IPS DF 6.9 (cell line): ENCODE measurements at regions not wholly inside any gene's neighbourhood (a gene's known extent, or its start where the extent isn't known, plus 50 kb on each side); places are given as distances from the start of the nearest gene placed in this dataset.

ENCODE experiments used
- DNase-seq: peaks from one replicate; pipeline ENCODE4 v3.0.0-alpha.2; 2013; ENCODE audit warnings: low read depth, low spot score
- H3K27ac ChIP-seq: one replicate; pipeline ENCODE4 v1.5.1; 2013; ENCODE audit warnings: low read length, control low read depth
- H3K27me3 ChIP-seq: 2 replicates; pipeline ENCODE4 v1.6.1; 2013; ENCODE audit warnings: mild to moderate bottlenecking, low read length; ENCODE audit not compliant: control insufficient read depth, insufficient read depth
- H3K36me3 ChIP-seq: 2 replicates; pipeline ENCODE4 v1.6.1; 2013; ENCODE audit warnings: low read length; ENCODE audit not compliant: control insufficient read depth, insufficient read depth
- H3K4me1 ChIP-seq: 2 replicates; pipeline ENCODE4 v1.6.1; 2013; ENCODE audit warnings: low read length; ENCODE audit not compliant: control insufficient read depth, insufficient read depth
- H3K4me3 ChIP-seq: 2 replicates; pipeline ENCODE4 v1.5.1; 2013; ENCODE audit warnings: mild to moderate bottlenecking, low read length
- H3K9me3 ChIP-seq: 2 replicates; pipeline ENCODE4 v1.6.1; 2013; ENCODE audit warnings: low read length, inconsistent platforms; ENCODE audit not compliant: control insufficient read depth, insufficient read depth
- WGBS: extraction: QIAGEN DNeasy Blood & Tissue Kit; methylation state at CpG from one replicate; pipeline ENCODE4 v1.1.7; 2013; ENCODE audit warnings: mixed read lengths, missing lambda C conversion rate; ENCODE audit not compliant: insufficient read length, insufficient coverage; 5-methylcytosine and 5-hydroxymethylcytosine counted together

DNA sequence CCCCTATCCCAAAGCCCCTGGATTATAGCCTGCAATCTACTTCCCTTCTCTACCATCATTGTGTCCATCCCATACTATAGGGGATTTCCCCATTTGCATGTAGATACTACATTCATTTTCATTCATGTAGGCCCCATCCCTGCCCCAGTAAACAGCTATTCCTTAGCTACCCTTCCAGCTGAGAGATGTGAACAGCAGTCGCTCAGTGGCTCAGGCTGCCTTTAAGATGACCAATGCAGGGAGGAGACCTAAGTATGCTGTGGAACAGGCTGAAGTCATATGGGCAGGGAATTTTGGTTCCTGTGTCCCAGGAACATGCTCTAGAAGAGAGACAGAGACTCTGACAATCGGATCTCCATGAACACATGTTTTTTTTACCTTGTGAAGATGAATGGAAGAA lies 481.2 kb upstream of the SYT1 start:
- Histone ChIP-seq H3K9me3 (peaks cover 3% of the 10 kb centered on the region), H3K4me3 (no peak overlapping the region), H3K27me3 (no peaks in the 10 kb centered on the region), H3K4me1 (no peaks in the 10 kb centered on the region), H3K36me3 (no peaks in the 10 kb centered on the region), H3K27ac (no peak overlapping the region)
- DNase-seq, result no peak
- no CpG with 5 or more reads among the region's 2 CpGs for WGBS

DNA sequence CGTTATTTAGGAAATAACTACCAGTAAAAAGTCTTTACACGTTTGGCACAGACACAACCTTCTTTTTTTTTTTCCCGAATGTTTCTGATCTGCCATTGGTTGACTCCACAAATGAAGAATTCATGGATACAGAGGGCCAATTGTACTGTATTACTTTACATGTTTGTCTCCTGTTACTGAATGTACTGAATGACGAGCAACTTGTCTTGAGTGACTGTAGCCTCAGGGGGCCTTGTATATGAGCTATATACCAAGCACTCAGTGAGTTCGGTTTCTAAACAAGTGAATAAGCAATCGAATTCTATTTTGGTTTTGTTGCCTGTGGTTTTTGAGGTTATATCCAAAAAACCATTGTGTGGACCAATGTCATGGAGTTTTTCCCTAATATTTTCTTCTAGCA lies 480.0 kb upstream of the SYT1 start:
- Histone ChIP-seq H3K27me3 (no peaks in the 10 kb centered on the region), H3K9me3 (no peaks in the 10 kb centered on the region), H3K4me3 (no peak overlapping the region), H3K27ac (no peak overlapping the region), H3K36me3 (no peaks in the 10 kb centered on the region), H3K4me1 (no peaks in the 10 kb centered on the region)
- no peak for DNase-seq
- WGBS, result no CpG with 5 or more reads among the region's 6 CpGs

DNA sequence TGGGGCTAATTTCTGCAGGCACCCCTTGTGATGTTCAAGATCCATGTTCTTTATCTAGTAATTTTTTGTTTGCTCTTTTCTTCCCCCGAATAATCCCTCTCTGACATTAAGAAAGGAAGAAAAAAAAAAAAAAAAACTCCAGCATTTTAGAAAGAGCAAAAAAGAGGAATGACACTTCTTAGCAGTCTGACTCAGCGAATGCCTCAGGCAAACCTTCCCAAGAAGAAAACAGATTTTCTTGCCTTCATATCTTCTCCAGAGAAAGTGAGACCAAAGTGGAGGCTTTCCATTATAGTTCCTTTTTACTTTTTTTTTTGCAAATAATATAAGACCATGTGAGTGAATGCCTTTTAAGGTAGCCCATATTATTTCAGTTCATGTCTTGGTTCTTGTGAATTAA lies 479.0 kb upstream of the SYT1 start:
- no peaks in the 10 kb centered on the region for H3K27me3 ChIP-seq
- H3K27ac ChIP-seq, result no peak overlapping the region
- no peaks in the 10 kb centered on the region for H3K9me3 ChIP-seq
- WGBS, result no CpG with 5 or more reads among the region's 2 CpGs
- DNase-seq, result no peak
- H3K36me3 ChIP-seq, result no peaks in the 10 kb centered on the region
- H3K4me3 ChIP-seq, result no peak overlapping the region
- H3K4me1 ChIP-seq, result no peaks in the 10 kb centered on the region

DNA sequence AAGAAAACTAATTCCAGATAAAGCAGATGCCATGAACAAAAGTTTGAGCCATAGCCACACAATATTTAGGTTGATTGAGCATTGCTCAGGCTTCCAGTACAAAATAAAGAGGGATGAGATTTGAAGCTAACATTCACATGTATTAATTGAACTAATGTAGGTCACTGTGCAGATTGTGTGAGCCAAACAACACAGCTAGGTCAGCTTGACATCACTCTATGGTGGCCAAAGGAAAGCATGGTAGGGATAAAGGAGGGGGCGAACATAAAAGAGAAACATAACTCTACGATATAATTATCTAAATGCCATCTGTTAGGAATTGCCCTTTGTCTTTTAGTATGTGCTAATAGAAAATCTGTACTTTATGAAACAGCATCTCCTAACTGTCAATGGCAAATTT lies 477.7 kb upstream of the SYT1 start:
- H3K4me1 ChIP-seq, result no peaks in the 10 kb centered on the region
- no CpG with 5 or more reads among the region's 2 CpGs for WGBS
- no peak for DNase-seq

DNA sequence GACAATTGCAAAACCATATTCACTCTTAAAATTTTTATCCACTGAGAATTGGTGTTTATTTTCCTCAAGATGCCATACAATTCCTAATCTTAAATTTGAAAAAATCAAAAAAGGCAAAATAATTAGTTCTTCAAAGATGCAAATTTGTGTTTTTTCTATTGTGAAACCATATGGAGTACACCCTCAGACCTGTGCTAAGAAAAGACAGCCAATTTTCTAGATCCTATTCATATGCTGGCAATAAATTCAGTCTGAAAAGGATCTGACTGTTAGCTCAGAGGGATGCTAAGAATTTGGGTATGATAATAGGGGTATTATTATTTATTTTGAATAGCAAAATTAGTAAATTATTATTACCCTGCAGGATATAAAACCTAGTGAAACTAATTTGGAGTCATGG lies 476.9 kb upstream of the SYT1 start:
- H3K9me3 ChIP-seq, result no peaks in the 10 kb centered on the region
- no peaks in the 10 kb centered on the region for H3K36me3 ChIP-seq
- no peaks in the 10 kb centered on the region for H3K4me1 ChIP-seq
- no peak for DNase-seq
- H3K4me3 ChIP-seq, result no peak overlapping the region
- no peaks in the 10 kb centered on the region for H3K27me3 ChIP-seq
- no peak overlapping the region for H3K27ac ChIP-seq

More for the DNA sequence above, 477.7 kb upstream of the SYT1 start:
- Histone ChIP-seq H3K9me3 (no peaks in the 10 kb centered on the region), H3K27me3 (no peaks in the 10 kb centered on the region), H3K4me3 (no peak overlapping the region), H3K27ac (no peak overlapping the region), H3K36me3 (no peaks in the 10 kb centered on the region)

DNA sequence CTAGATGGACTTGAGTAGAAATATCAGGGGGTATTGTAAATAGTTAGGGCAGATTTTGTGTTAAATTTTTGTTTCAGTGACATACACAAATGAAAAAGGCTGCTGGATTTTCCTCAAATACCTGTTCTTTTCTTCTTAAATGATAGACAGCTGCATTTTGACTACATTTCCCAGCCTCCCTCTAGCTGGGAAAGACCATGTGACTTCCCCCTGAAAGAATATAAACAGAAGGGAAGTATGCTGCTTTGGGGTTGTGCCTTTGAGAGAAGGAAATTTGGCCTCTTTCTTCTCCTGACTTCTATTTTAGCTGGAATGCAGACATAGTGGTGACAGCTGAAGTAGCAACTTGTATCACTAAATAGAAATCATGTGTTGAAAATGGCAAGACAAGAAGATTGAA lies 476.1 kb upstream of the SYT1 start:
- DNase-seq, result no peak
- Histone ChIP-seq H3K4me1 (no peaks in the 10 kb centered on the region), H3K9me3 (no peaks in the 10 kb centered on the region), H3K36me3 (no peaks in the 10 kb centered on the region), H3K27ac (no peak overlapping the region), H3K4me3 (no peak overlapping the region), H3K27me3 (no peaks in the 10 kb centered on the region)

DNA sequence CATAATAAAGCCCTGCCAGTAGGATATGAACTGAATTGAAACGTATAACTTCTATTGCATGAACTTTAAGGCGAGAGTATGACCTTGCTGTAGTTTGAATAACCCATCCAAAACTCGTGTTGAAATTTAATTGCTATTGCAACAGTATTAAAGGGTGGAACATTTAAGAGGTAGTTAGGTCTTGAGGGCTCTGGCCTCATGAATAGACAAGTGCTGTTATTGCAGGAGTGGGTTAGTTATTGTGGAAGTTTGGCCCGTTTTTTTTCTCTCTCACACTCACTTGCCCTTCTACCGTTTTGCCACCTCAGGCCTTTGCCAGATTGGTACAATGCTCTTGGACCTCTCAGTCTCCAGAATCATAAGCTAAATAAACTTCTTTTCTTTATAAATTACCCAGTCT lies 473.7 kb upstream of the SYT1 start:
- no peaks in the 10 kb centered on the region for H3K4me1 ChIP-seq
- H3K4me3 ChIP-seq, result no peak overlapping the region
- no peaks in the 10 kb centered on the region for H3K36me3 ChIP-seq
- no peaks in the 10 kb centered on the region for H3K9me3 ChIP-seq
- no CpG with 5 or more reads among the region's 5 CpGs for WGBS
- DNase-seq, result no peak
- H3K27ac ChIP-seq, result no peak overlapping the region
- no peaks in the 10 kb centered on the region for H3K27me3 ChIP-seq

DNA sequence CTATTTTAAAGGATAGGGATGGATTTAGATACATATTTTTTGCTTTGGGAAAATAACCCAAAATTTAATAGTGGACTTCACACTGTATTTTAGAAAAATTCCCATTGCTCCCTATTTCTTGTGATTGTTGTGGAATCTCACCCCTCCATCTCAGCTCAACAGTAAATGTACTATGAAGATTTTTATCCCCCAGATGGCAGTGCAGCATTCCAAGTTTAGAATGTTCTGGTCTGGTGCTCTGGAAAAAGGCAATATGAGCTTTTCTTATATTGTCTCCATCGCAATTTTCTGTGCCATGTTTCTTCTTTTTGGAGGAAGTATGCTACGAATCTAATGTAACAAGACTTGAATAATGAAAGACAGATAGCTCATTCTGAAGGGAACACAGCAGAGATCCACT lies 471.7 kb upstream of the SYT1 start:
- Histone ChIP-seq H3K9me3 (no peaks in the 10 kb centered on the region), H3K4me3 (no peak overlapping the region), H3K27ac (no peak overlapping the region), H3K36me3 (no peaks in the 10 kb centered on the region), H3K4me1 (no peaks in the 10 kb centered on the region), H3K27me3 (no peaks in the 10 kb centered on the region)
- no CpG with 5 or more reads among the region's 2 CpGs for WGBS
- DNase-seq, result no peak

DNA sequence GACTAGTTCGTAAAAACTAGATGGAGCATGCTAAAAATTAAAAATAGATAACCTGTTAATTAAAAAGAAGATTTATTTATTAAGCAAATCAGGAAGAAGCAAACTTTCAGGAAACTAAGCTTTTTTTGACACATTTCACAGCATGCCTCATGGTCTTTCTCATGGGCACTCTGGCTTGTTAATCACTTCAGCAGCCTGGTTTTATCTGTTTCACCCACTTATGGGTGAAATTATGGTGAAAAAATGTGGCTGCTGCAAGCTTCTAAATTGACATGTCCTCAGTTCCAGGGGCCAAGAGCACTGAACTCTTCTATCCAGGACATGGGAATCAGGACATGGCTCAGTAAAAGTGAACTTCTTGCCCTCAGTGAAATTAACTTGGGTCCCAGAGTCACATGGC lies 468.6 kb upstream of the SYT1 start:
- WGBS, result no CpG with 5 or more reads among the region's 1 CpG
- Histone ChIP-seq H3K4me1 (no peaks in the 10 kb centered on the region), H3K4me3 (no peak overlapping the region), H3K27ac (no peak overlapping the region), H3K9me3 (no peaks in the 10 kb centered on the region), H3K36me3 (no peaks in the 10 kb centered on the region), H3K27me3 (no peaks in the 10 kb centered on the region)
- no peak for DNase-seq

DNA sequence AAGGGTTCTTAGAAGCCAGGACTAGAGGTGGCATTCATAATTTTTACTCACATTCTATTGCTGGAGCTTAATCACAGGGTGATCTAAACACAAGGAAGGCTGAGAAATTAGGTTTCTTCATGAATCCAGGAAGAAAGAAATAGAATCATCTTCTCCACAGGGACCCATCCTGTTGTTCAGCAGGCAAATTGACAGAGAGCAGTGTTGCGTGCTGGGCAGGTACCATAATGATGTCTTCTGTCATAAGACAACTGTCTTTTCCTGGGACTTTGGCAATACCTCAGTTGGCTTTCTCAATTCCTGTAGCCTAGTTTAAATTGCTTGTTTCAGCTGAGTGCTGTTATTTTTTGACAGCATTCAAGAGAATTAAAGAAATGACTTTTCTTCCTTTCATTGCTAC lies 468.0 kb upstream of the SYT1 start:
- H3K27me3 ChIP-seq, result no peaks in the 10 kb centered on the region
- DNase-seq, result no peak
- H3K4me1 ChIP-seq, result no peaks in the 10 kb centered on the region
- no peak overlapping the region for H3K27ac ChIP-seq
- no peak overlapping the region for H3K4me3 ChIP-seq
- no CpG with 5 or more reads among the region's 1 CpG for WGBS
- no peaks in the 10 kb centered on the region for H3K9me3 ChIP-seq
- no peaks in the 10 kb centered on the region for H3K36me3 ChIP-seq

DNA sequence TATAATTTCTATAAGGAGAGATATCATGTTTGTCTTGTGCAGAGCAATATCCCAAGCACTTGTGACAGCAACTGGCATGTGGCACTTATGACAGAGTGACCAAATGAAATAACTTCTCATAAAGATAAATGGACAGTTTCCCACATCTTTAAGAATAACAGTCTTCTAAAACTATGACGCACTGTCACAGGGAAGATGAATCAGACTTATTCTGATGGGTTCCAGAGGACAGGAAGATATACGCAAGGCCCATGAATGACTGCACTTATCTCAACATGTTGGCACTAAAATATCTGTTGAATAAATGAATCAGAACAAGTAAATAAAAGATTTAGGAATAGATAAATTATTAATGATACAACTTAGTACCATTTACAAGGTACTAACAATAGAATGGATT lies 465.8 kb upstream of the SYT1 start:
- no CpG with 5 or more reads among the region's 2 CpGs for WGBS
- Histone ChIP-seq H3K4me1 (no peaks in the 10 kb centered on the region), H3K9me3 (no peaks in the 10 kb centered on the region), H3K27me3 (no peaks in the 10 kb centered on the region), H3K4me3 (no peak overlapping the region), H3K27ac (no peak overlapping the region), H3K36me3 (no peaks in the 10 kb centered on the region)
- no peak for DNase-seq
